Right lobe of liver (tissue), 6 donors: ENCODE measurements at regions not wholly inside any gene's neighbourhood (a gene's known extent, or its start where the extent isn't known, plus 50 kb on each side); places are given as distances from the start of the nearest gene placed in this dataset.

Experiments
- ATAC-seq, 4 donors: fragments of 200-7000 bp; cut with Tn5 transposase; one replicate each; pipeline ENCODE4 v1.9.1; 2020; ENCODE audit warnings: mild to moderate bottlenecking in 4 of 4, moderate library complexity in 4 of 4
- DNase-seq, 3 donors: peaks; one replicate each; pipeline ENCODE4 v3.0.0-alpha.2; 2020
- H3K27ac ChIP-seq, 3 donors: fragments of 200-600 bp; one replicate each; pipeline ENCODE4 v1.8.0; 2022
- H3K27me3 ChIP-seq, 2 donors: fragments of 200-600 bp; one replicate each; pipeline ENCODE4 v1.8.0; 2022
- H3K36me3 ChIP-seq, 4 donors: fragments of 200-600 bp; sonication (generic) in 1 of 4; one replicate each; pipeline versions ENCODE4 v1.5.1 to v1.8.0; 2017 to 2022; ENCODE audit warnings: control low read depth in 1 of 4
- H3K4me1 ChIP-seq, 4 donors: fragments of 200-600 bp; sonication (generic) in 1 of 4; one replicate each; pipeline versions ENCODE4 v1.5.1 to v1.8.0; 2017 to 2022; ENCODE audit warnings: control low read depth in 1 of 4
- H3K4me3 ChIP-seq, 3 donors: fragments of 200-600 bp; one replicate each; pipeline ENCODE4 v1.8.0; 2022
- H3K9me3 ChIP-seq, 4 donors: fragments of 200-600 bp; sonication (generic) in 1 of 4; one replicate each; pipeline versions ENCODE4 v1.5.1 to v1.8.0; 2017 to 2022; ENCODE audit warnings: control low read depth in 1 of 4
- CTCF ChIP-seq, 4 donors: fragments of 200-600 bp in 3 of 4; fragments of 450-650 bp in 1 of 4; IDR thresholded peaks; one replicate each; pipeline versions ENCODE4 v1.5.1 to v1.8.0; 2016 to 2022; ENCODE audit warnings: antibody characterized with exemption in 4 of 4, mild to moderate bottlenecking in 2 of 4
- POLR2A ChIP-seq: fragments of 450-650 bp; IDR thresholded peaks from one replicate; pipeline ENCODE4 v1.6.1; 2017; ENCODE audit warnings: antibody characterized with exemption, mild to moderate bottlenecking
- WGBS: methylation state at CpG from one replicate; pipeline ENCODE4 v1.1.6; 2018; ENCODE audit warnings: low coverage, low lambda C conversion rate; ENCODE audit not compliant: insufficient coverage; ENCODE audit errors: missing lambda C conversion rate; 5-methylcytosine and 5-hydroxymethylcytosine counted together
- intact Hi-C, 2 donors: fragments of 100-400 bp; cut with DNase I; formaldehyde crosslinking; loops; one replicate each; pipeline versions ENCODE4 v1.11.2 to v1.14.1; 2022
- donor health status: DM: no; HTN: yes; CAD: no.
- donor health status: DM: no; HTN: no; CAD: no.
- donor health status: DM: no; HTN: no; CAD: no.
- donor health status: DM: no; HTN: yes; CAD: no.
- donor health status: DM: no; HTN: yes; CAD: no.

GRCh38 chr12:89781156-89781555 is 72.5 kb upstream of the ATP2B1 start:
- H3K27me3 ChIP-seq: no peaks in the 10 kb centered on the region

DNA sequence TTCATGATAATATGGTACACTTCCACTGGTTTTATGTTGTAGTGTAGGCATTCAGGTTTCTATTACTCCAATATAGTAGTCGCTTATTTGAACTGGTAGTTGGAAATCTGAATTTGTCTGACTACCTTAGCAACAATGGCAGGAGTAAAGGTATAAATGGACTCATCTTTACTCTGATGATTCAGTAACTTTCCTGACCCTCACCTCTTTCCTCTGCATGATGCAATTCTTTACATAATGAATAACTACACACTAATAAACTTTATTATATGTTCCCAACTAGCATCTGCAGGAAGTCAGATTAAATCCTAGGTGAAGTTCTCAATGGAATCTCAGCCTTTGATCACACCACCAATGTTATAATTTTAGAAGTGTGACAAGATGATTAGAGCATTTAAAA is 70.5 kb upstream of the ATP2B1 start:
- intact Hi-C loops: no loop called here
- no peak for TF ChIP-seq CTCF (IDR thresholded peaks at IDR 0.05)
- no peak for TF ChIP-seq POLR2A
- ATAC-seq (no peak), DNase-seq (no peak)
- 87% methylated on average over 1 of the region's 1 CpG for WGBS
- H3K27ac ChIP-seq: no peak overlapping the region
- H3K27me3 ChIP-seq: no peaks in the 10 kb centered on the region
- H3K4me3 ChIP-seq: no peak overlapping the region
- H3K9me3 ChIP-seq: no peaks in the 10 kb centered on the region
- H3K4me1 ChIP-seq: no peaks in the 10 kb centered on the region
- no peaks in the 10 kb centered on the region for H3K36me3 ChIP-seq

More at GRCh38 chr12:89781156-89781555, 72.5 kb upstream of the ATP2B1 start:
- Histone ChIP-seq H3K9me3 (no peaks in the 10 kb centered on the region), H3K36me3 (no peaks in the 10 kb centered on the region), H3K27ac (no peak overlapping the region), H3K4me1 (no peaks in the 10 kb centered on the region), H3K4me3 (no peak overlapping the region)
- ATAC-seq (peak in 2 of 4 donors; percentile 45 to 50), DNase-seq (no peak)
- TF ChIP-seq CTCF (IDR thresholded peaks at IDR 0.05) (no peak), POLR2A (no peak)
- intact Hi-C loops: no loop called here
- WGBS: 67% methylated on average over 1 of the region's 1 CpG

DNA sequence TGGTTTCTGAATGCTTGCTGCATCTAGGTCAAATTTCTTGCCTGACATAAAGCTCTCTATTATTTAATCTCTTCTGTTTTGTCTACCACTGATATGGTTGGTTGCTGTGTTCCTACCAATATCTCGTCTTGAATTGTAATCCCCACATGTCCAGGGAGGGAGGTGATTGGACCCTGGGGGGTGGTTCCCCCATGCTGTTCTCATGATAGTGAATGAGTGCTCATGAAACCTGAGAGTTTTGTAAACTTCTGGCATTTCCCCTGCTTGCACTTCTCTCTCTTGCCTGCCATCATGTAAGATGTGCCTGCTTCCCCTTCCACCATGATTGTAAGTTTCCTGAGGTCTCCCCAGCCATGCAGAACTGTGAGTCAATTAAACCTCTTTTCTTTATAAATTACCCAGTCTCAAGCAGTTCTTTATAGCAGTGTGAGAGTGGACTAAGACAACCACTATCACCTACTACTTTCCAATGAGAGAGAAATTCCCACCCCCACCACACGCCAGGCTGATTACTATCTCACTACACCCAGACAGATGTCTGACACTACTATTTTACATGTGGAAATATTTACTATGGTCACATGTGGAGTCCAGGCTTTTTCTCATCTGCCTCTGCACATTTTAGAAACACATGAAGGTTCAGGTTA is 69.2 kb upstream of the ATP2B1 start:
- no peak for DNase-seq
- intact Hi-C loops: no loop called here
- WGBS: 71% methylated on average over 2 of the region's 2 CpGs
- no peaks in the 10 kb centered on the region for H3K9me3 ChIP-seq
- no peaks in the 10 kb centered on the region for H3K4me1 ChIP-seq
- TF ChIP-seq POLR2A: no peak
- TF ChIP-seq CTCF (IDR thresholded peaks at IDR 0.05): no peak
- H3K36me3 ChIP-seq: no peaks in the 10 kb centered on the region
- H3K4me3 ChIP-seq: no peak overlapping the region
- no peak overlapping the region for H3K27ac ChIP-seq
- no peaks in the 10 kb centered on the region for H3K27me3 ChIP-seq
- ATAC-seq: no peak

GRCh38 chr12:89775986-89776365 is 67.3 kb upstream of the ATP2B1 start:
- intact Hi-C loops: no loop called here
- no peaks in the 10 kb centered on the region for H3K36me3 ChIP-seq
- no peak overlapping the region for H3K27ac ChIP-seq
- ATAC-seq (no peak), DNase-seq (no peak)
- H3K4me3 ChIP-seq: no peak overlapping the region
- H3K4me1 ChIP-seq: no peaks in the 10 kb centered on the region
- no peak for TF ChIP-seq POLR2A
- TF ChIP-seq CTCF (IDR thresholded peaks at IDR 0.05): no peak
- 28% methylated on average over 3 of the region's 3 CpGs for WGBS
- no peaks in the 10 kb centered on the region for H3K27me3 ChIP-seq
- H3K9me3 ChIP-seq: no peaks in the 10 kb centered on the region
